HCT116 (cell line): ENCODE measurements at regions not wholly inside any gene's neighbourhood (a gene's known extent, or its start where the extent isn't known, plus 50 kb on each side); places are given as distances from the start of the nearest gene placed in this dataset.
"Not testable (repeated sequence)": the region's sequence is repeated elsewhere in the genome, so short reads cannot be mapped to it uniquely, and the experiment has no call there.

ENCODE experiments used
- ATAC-seq: fragments of 200-7000 bp; cut with Tn5 transposase; 2 replicates; pipeline ENCODE4 v1.9.1; 2020; ENCODE audit warnings: mild to moderate bottlenecking, moderate library complexity
- BruUV-seq: library from RNA; stranded (reverse); fragments of 400-500 nt; replicated peaks from 2 replicates; lab custom pipeline; 2021; lab: Mats Ljungman, UMichigan
- CTCF ChIA-PET: fragments of 300-600 bp; sonication (Branson Sonifier 250); formaldehyde crosslinking; loops from one replicate; lab custom pipeline; 2021; ENCODE audit warnings: antibody characterized with exemption; lab: Charles Lee
- POLR2A ChIA-PET: fragments of 300-600, 350-600 bp; sonication (Branson Sonifier 250); formaldehyde crosslinking; loops from one replicate; lab custom pipeline; 2021; ENCODE audit warnings: antibody characterized with exemption; lab: Charles Lee
- RAD21 ChIA-PET, 2 experiments: fragments of 300-600 bp; sonication (Branson Sonifier 250); formaldehyde crosslinking; loops; one replicate each; lab custom pipeline; 2023; ENCODE audit warnings: low total read pairs in 2 of 2; ENCODE audit not compliant: uncharacterized antibody in 2 of 2, unreplicated experiment in 2 of 2, low non-redundant PET in 1 of 2; lab: Charles Lee
- DNase-seq: peaks from one replicate; pipeline ENCODE4 v3.0.0-alpha.2; 2010; ENCODE audit warnings: low read depth, low spot score
- H2AFZ ChIP-seq: fragments of 200-600 bp; shearing (Covaris generic), sonication (generic); 2 replicates; pipeline ENCODE4 v1.6.1; 2017; ENCODE audit warnings: low read depth, mixed run types, mixed read lengths, antibody characterized with exemption, low read length; ENCODE audit not compliant: poor library complexity, severe bottlenecking
- H3K27ac ChIP-seq: 2 replicates; pipeline ENCODE4 v1.5.1; 2012; ENCODE audit warnings: low read depth, low read length
- H3K27me3 ChIP-seq: fragments of 200-600 bp; sonication (generic); 2 replicates; pipeline ENCODE4 v1.6.1; 2016; ENCODE audit warnings: mixed run types, low read length, mixed read lengths; ENCODE audit not compliant: insufficient read depth
- H3K36me3 ChIP-seq, 2 experiments: fragments of 200-500 bp in 1 of 2; fragments of 200-600 bp in 1 of 2; sonication (Bioruptor generic) in 1 of 2; sonication (generic) in 1 of 2; 2 replicates each; pipeline versions ENCODE4 v1.5.1 to v1.6.1; 2014 to 2016; ENCODE audit warnings: low read length in 2 of 2, inconsistent platforms in 1 of 2, mixed read lengths in 1 of 2, mixed run types in 1 of 2; ENCODE audit not compliant: insufficient read depth in 2 of 2, control insufficient read depth in 1 of 2
- H3K4me1 ChIP-seq, 2 experiments: fragments of 200-600 bp in 1 of 2; sonication (generic) in 1 of 2; 2 replicates each; pipeline versions ENCODE4 v1.5.1 to v1.6.1; 2012 to 2017; ENCODE audit warnings: low read length in 2 of 2, inconsistent platforms in 1 of 2, mild to moderate bottlenecking in 1 of 2, mixed read lengths in 1 of 2, mixed run types in 1 of 2, moderate library complexity in 1 of 2; ENCODE audit not compliant: insufficient read depth in 2 of 2, control insufficient read depth in 1 of 2
- H3K4me2 ChIP-seq: fragments of 200-600 bp; sonication (generic); 2 replicates; pipeline ENCODE4 v1.6.1; 2017; ENCODE audit warnings: mixed run types, low read length, mixed read lengths
- H3K4me3 ChIP-seq, 2 experiments: fragments of 200-600 bp in 1 of 2; sonication (generic) in 1 of 2; replicated peaks in 1 of 2; 2 replicates each; pipeline ENCODE4 v1.5.1; 2011 to 2016; ENCODE audit warnings: low read length in 2 of 2, control low read depth in 1 of 2, low read depth in 1 of 2, mild to moderate bottlenecking in 1 of 2, mixed read lengths in 1 of 2, mixed run types in 1 of 2
- H3K79me2 ChIP-seq: fragments of 200-600 bp; sonication (generic); 2 replicates; pipeline ENCODE4 v1.6.1; 2017; ENCODE audit warnings: mild to moderate bottlenecking, mixed run types, low read length, moderate library complexity, mixed read lengths; ENCODE audit not compliant: insufficient read depth
- H3K9ac ChIP-seq: fragments of 200-600 bp; sonication (generic); 2 replicates; pipeline ENCODE4 v1.6.1; 2016; ENCODE audit warnings: low read length, mixed read lengths
- H3K9me2 ChIP-seq: fragments of 200-600 bp; sonication (generic), shearing (Covaris generic); 2 replicates; pipeline ENCODE4 v1.6.1; 2017; ENCODE audit warnings: mixed run types, mild to moderate bottlenecking, moderate library complexity; ENCODE audit not compliant: insufficient read depth
- H3K9me3 ChIP-seq, 2 experiments: fragments of 200-500 bp in 1 of 2; fragments of 200-600 bp in 1 of 2; sonication (Bioruptor generic) in 1 of 2; sonication (generic) in 1 of 2; 2 replicates each; pipeline ENCODE4 v1.6.1; 2014 to 2017; ENCODE audit warnings: low read length in 2 of 2, mixed read lengths in 2 of 2, inconsistent platforms in 1 of 2, low read depth in 1 of 2, mild to moderate bottlenecking in 1 of 2, mixed run types in 1 of 2, moderate library complexity in 1 of 2; ENCODE audit not compliant: control insufficient read depth in 1 of 2, insufficient read depth in 1 of 2
- H4K20me1 ChIP-seq: fragments of 200-600 bp; sonication (generic), shearing (Covaris generic); 2 replicates; pipeline ENCODE4 v1.6.1; 2017; ENCODE audit warnings: mixed run types, mild to moderate bottlenecking, moderate library complexity; ENCODE audit not compliant: insufficient read depth
- CBX3 ChIP-seq: IDR thresholded peaks from 2 replicates; pipeline ENCODE4 v1.6.1; 2012; ENCODE audit warnings: low read depth
- EGR1 ChIP-seq: IDR thresholded peaks from 2 replicates; pipeline ENCODE4 v1.6.1; 2012; ENCODE audit warnings: low read depth
- ELF1 ChIP-seq: IDR thresholded peaks from 2 replicates; pipeline ENCODE4 v1.6.1; 2012; ENCODE audit warnings: low read depth, borderline replicate concordance
- EZH2 ChIP-seq: fragments of 200-600 bp; sonication (generic); IDR thresholded peaks from 2 replicates; pipeline ENCODE4 v1.6.1; 2017; ENCODE audit warnings: antibody characterized with exemption, mixed run types
- EZH2phosphoT487 ChIP-seq: fragments of 200-600 bp; IDR thresholded peaks from 2 replicates; pipeline ENCODE4 v1.6.1; 2018; ENCODE audit warnings: antibody characterized with exemption, borderline replicate concordance
- FOSL1 ChIP-seq: IDR thresholded peaks from 2 replicates; pipeline ENCODE4 v1.6.1; 2012; ENCODE audit warnings: low read depth
- JUND ChIP-seq: IDR thresholded peaks from 2 replicates; pipeline ENCODE4 v1.6.1; 2012
- POLR2A ChIP-seq: IDR thresholded peaks from 2 replicates; pipeline ENCODE4 v1.7.0; 2011; ENCODE audit warnings: borderline replicate concordance; ENCODE audit not compliant: insufficient read depth, insufficient read length; ENCODE audit errors: extremely low read depth
- POLR2AphosphoS5 ChIP-seq: IDR thresholded peaks from 2 replicates; pipeline ENCODE4 v1.6.1; 2011; ENCODE audit warnings: mild to moderate bottlenecking, low read depth, low read length, moderate library complexity
- SIN3A ChIP-seq: IDR thresholded peaks from 2 replicates; pipeline ENCODE4 v1.6.1; 2012; ENCODE audit warnings: low read depth
- TCF7L2 ChIP-seq: IDR thresholded peaks from 2 replicates; pipeline ENCODE4 v1.7.0; 2011; ENCODE audit warnings: borderline replicate concordance, inconsistent platforms; ENCODE audit not compliant: insufficient read depth, insufficient read length; ENCODE audit errors: extremely low read depth
- YY1 ChIP-seq: IDR thresholded peaks from 2 replicates; pipeline ENCODE4 v1.6.1; 2011; ENCODE audit warnings: low read length, low read depth, moderate library complexity, mild to moderate bottlenecking; ENCODE audit not compliant: insufficient replicate concordance; ENCODE audit errors: extremely low read depth
- ZFX ChIP-seq: fragments of 450-650 bp; IDR thresholded peaks from 2 replicates; pipeline ENCODE4 v1.6.1; 2017
- intact Hi-C: fragments of 100-400 bp; cut with micrococcal nuclease; formaldehyde crosslinking; loops from 2 replicates; pipeline ENCODE4 v1.10.0; 2022
- TF ChIP-seq, protein P1 (sequence below): IDR thresholded peaks from 2 replicates; pipeline ENCODE4 v1.6.1; 2012; ENCODE audit warnings: low read depth
- TF ChIP-seq, protein P2 (sequence below), 3 experiments: fragments of 200-600 bp in 1 of 3; sonication (generic) in 1 of 3; IDR thresholded peaks in 2 of 3; conservative IDR thresholded peaks in 1 of 3; 2 replicates each; pipeline ENCODE4 v1.5.1; 2012 to 2017; ENCODE audit warnings: low read depth in 2 of 3, low read length in 2 of 3, antibody characterized with exemption in 1 of 3, borderline replicate concordance in 1 of 3, control low read depth in 1 of 3, mild to moderate bottlenecking in 1 of 3, mixed read lengths in 1 of 3, mixed run types in 1 of 3, moderate library complexity in 1 of 3; ENCODE audit not compliant: insufficient read depth in 1 of 3
- TF ChIP-seq, protein P3 (sequence below): IDR thresholded peaks from 2 replicates; pipeline ENCODE4 v1.6.1; 2012

DNA sequence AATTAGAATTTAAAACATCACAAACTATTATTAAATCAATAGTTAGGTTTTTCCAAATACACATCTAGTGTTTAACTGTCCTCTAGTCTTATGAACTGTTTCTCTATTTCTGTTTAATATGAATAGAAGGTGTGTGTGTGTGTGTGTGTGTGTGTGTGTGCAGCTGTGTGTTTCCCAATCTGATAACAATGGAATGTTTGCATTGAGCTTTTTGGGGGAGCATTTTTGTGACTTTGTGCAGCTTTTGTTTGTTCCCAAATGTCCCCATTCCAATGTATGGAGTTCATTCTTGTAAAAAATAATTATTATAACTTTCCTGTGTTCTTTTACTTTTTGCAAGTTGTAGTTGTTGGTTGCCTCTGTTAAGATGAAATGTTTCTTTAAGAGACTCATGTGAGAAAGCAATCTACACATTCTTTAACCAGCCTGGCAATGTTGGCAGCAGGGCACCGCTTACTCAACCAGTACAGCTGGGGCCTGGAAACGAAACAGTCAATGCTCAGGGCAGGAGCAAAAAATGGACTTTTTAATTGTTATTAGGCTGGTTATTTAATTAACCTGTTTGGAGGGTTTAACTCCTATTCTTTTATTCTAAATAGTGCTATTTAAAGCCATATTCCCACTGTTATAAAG lies 354.3 kb downstream of the SRGAP2C start:
- BruUV-seq, result no TSS peak
- no peaks in the 10 kb centered on the region for H3K9me3 ChIP-seq
- no peaks in the 10 kb centered on the region for H3K4me1 ChIP-seq
- H3K27me3 ChIP-seq, result no peaks in the 10 kb centered on the region
- no peak for DNase-seq
- POLR2A ChIA-PET, result no interaction called here
- no peaks in the 10 kb centered on the region for H4K20me1 ChIP-seq
- no peak overlapping the region for H3K27ac ChIP-seq
- intact Hi-C loops, result loop anchor here (5.0 kb wide), 1 partner anchor 57 kb away; no protein-coding TSS in a partner anchor
- ATAC-seq, result no peak
- no peak overlapping the region for H3K9ac ChIP-seq
- H3K79me2 ChIP-seq, result no peaks in the 10 kb centered on the region
- no peaks in the 10 kb centered on the region for H3K36me3 ChIP-seq
- H3K4me2 ChIP-seq, result no peak overlapping the region
- H3K9me2 ChIP-seq, result no peaks in the 10 kb centered on the region
- RAD21 ChIA-PET, result no interaction called here
- H3K4me3 ChIP-seq, result no peak overlapping the region
- TF ChIP-seq POLR2AphosphoS5 (no peak), FOSL1 (no peak), CBX3 (no peak), ZFX (no peak), EGR1 (no peak), EZH2phosphoT487 (no peak), YY1 (no peak), TCF7L2 (no peak), EZH2 (no peak), SIN3A (no peak), ELF1 (no peak), JUND (no peak), POLR2A (no peak)
- TF ChIP-seq, protein P1, sequence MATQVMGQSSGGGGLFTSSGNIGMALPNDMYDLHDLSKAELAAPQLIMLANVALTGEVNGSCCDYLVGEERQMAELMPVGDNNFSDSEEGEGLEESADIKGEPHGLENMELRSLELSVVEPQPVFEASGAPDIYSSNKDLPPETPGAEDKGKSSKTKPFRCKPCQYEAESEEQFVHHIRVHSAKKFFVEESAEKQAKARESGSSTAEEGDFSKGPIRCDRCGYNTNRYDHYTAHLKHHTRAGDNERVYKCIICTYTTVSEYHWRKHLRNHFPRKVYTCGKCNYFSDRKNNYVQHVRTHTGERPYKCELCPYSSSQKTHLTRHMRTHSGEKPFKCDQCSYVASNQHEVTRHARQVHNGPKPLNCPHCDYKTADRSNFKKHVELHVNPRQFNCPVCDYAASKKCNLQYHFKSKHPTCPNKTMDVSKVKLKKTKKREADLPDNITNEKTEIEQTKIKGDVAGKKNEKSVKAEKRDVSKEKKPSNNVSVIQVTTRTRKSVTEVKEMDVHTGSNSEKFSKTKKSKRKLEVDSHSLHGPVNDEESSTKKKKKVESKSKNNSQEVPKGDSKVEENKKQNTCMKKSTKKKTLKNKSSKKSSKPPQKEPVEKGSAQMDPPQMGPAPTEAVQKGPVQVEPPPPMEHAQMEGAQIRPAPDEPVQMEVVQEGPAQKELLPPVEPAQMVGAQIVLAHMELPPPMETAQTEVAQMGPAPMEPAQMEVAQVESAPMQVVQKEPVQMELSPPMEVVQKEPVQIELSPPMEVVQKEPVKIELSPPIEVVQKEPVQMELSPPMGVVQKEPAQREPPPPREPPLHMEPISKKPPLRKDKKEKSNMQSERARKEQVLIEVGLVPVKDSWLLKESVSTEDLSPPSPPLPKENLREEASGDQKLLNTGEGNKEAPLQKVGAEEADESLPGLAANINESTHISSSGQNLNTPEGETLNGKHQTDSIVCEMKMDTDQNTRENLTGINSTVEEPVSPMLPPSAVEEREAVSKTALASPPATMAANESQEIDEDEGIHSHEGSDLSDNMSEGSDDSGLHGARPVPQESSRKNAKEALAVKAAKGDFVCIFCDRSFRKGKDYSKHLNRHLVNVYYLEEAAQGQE, result no peak
- TF ChIP-seq, protein P2, sequence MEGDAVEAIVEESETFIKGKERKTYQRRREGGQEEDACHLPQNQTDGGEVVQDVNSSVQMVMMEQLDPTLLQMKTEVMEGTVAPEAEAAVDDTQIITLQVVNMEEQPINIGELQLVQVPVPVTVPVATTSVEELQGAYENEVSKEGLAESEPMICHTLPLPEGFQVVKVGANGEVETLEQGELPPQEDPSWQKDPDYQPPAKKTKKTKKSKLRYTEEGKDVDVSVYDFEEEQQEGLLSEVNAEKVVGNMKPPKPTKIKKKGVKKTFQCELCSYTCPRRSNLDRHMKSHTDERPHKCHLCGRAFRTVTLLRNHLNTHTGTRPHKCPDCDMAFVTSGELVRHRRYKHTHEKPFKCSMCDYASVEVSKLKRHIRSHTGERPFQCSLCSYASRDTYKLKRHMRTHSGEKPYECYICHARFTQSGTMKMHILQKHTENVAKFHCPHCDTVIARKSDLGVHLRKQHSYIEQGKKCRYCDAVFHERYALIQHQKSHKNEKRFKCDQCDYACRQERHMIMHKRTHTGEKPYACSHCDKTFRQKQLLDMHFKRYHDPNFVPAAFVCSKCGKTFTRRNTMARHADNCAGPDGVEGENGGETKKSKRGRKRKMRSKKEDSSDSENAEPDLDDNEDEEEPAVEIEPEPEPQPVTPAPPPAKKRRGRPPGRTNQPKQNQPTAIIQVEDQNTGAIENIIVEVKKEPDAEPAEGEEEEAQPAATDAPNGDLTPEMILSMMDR (IDR thresholded peaks at IDR 0.05 in 2 of 3, conservative IDR thresholded peaks at IDR 0.05 in 1 of 3; ENCODE audit: borderline replicate concordance in 1 of 3, insufficient read depth in 1 of 3, low read depth in 2 of 3, low read length in 2 of 3), result no peak
- TF ChIP-seq, protein P3, sequence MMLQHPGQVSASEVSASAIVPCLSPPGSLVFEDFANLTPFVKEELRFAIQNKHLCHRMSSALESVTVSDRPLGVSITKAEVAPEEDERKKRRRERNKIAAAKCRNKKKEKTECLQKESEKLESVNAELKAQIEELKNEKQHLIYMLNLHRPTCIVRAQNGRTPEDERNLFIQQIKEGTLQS, result no peak
- no peak overlapping the region for H2AFZ ChIP-seq
- CTCF ChIA-PET, result no interaction called here

DNA sequence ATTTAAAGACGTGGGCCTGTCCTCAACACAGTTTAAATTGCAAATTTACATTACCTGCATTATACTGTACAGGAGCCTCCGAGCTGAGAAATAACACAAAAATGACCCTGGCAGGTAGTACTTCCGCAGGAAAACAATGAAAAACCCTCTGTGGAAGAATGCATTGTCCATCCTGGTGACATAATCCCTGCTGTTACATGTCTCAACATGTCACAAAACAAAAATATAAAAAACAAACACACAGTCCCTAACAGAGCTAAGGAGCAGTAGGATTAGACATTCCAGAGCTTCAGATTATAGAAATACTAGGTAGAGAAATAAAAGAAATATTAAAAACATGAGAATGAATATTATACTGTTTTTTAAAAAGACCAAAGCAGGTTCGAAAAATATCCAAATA lies 359.2 kb downstream of the SRGAP2C start:
- H2AFZ ChIP-seq, H3K9ac ChIP-seq, H3K9me3 ChIP-seq, BruUV-seq, POLR2A ChIA-PET, H3K79me2 ChIP-seq, intact Hi-C loops, ATAC-seq, H3K4me1 ChIP-seq, H3K27ac ChIP-seq, H3K27me3 ChIP-seq, H3K9me2 ChIP-seq, H3K4me3 ChIP-seq, H3K4me2 ChIP-seq, DNase-seq, H3K36me3 ChIP-seq, RAD21 ChIA-PET, CTCF ChIA-PET, H4K20me1 ChIP-seq: not testable (repeated sequence)
